Astrocyte (in vitro differentiated cells and primary cell): ENCODE measurements at regions not wholly inside any gene's neighbourhood (a gene's known extent, or its start where the extent isn't known, plus 50 kb on each side); places are given as distances from the start of the nearest gene placed in this dataset.

Source experiments
- EZH2 ChIP-seq: IDR thresholded peaks from 2 replicates; pipeline ENCODE4 v1.6.1; 2012; ENCODE audit warnings: mild to moderate bottlenecking, low read length, inconsistent platforms; ENCODE audit not compliant: insufficient read depth
- TF ChIP-seq, protein P1 (sequence below): IDR thresholded peaks from 2 replicates; pipeline ENCODE4 v1.5.1; 2011; ENCODE audit warnings: low read depth, mild to moderate bottlenecking, inconsistent platforms, low read length, moderate library complexity; ENCODE audit not compliant: insufficient read depth

- TF ChIP-seq, protein P1, sequence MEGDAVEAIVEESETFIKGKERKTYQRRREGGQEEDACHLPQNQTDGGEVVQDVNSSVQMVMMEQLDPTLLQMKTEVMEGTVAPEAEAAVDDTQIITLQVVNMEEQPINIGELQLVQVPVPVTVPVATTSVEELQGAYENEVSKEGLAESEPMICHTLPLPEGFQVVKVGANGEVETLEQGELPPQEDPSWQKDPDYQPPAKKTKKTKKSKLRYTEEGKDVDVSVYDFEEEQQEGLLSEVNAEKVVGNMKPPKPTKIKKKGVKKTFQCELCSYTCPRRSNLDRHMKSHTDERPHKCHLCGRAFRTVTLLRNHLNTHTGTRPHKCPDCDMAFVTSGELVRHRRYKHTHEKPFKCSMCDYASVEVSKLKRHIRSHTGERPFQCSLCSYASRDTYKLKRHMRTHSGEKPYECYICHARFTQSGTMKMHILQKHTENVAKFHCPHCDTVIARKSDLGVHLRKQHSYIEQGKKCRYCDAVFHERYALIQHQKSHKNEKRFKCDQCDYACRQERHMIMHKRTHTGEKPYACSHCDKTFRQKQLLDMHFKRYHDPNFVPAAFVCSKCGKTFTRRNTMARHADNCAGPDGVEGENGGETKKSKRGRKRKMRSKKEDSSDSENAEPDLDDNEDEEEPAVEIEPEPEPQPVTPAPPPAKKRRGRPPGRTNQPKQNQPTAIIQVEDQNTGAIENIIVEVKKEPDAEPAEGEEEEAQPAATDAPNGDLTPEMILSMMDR: no peak
- TF ChIP-seq EZH2: no peak
Observed at GRCh38 chr14:55505846-55506245, 65.4 kb upstream of the TBPL2 start.
